Fibroblast of skin of right biceps (primary cell): ENCODE measurements at regions not wholly inside any gene's neighbourhood (a gene's known extent, or its start where the extent isn't known, plus 50 kb on each side); places are given as distances from the start of the nearest gene placed in this dataset.
"Not testable (repeated sequence)": the region's sequence is repeated elsewhere in the genome, so short reads cannot be mapped to it uniquely, and the experiment has no call there.

Experiments used
- DNase-seq: peaks from one replicate; pipeline ENCODE4 v3.0.0-alpha.2; 2013

GRCh38 chr2:239818086-239818485 lies 207.1 kb downstream of the NDUFA10 start:
- DNase-seq, result no peak

- DNase-seq, result not testable (repeated sequence)
These were observed 207.6 kb downstream of the NDUFA10 start for GRCh38 chr2:239817468-239818031.

- no peak for DNase-seq
These were observed 208.3 kb downstream of the NDUFA10 start for GRCh38 chr2:239816576-239817467.

- no peak for DNase-seq
These were observed 209.5 kb downstream of the NDUFA10 start for GRCh38 chr2:239815671-239816070.

GRCh38 chr2:239814861-239815601 lies 210.1 kb downstream of the NDUFA10 start:
- DNase-seq, result no peak

GRCh38 chr2:239814116-239814860 lies 210.9 kb downstream of the NDUFA10 start:
- DNase-seq, result no peak

- no peak for DNase-seq
These were observed 211.7 kb downstream of the NDUFA10 start for GRCh38 chr2:239813261-239814115.

- DNase-seq, result no peak
These were observed 213.2 kb downstream of the NDUFA10 start for GRCh38 chr2:239811806-239812560.

GRCh38 chr2:239811111-239811781 lies 213.9 kb downstream of the NDUFA10 start:
- no peak for DNase-seq

GRCh38 chr2:239809391-239809790 lies 215.8 kb downstream of the NDUFA10 start:
- DNase-seq, result no peak

- no peak for DNase-seq
These were observed 217.6 kb downstream of the NDUFA10 start for GRCh38 chr2:239807568-239807967.

- no peak for DNase-seq
These were observed 218.2 kb downstream of the NDUFA10 start for GRCh38 chr2:239806758-239807434.

GRCh38 chr2:239806276-239806675 lies 218.9 kb downstream of the NDUFA10 start:
- DNase-seq, result no peak

- no peak for DNase-seq
These were observed 219.7 kb downstream of the NDUFA10 start for GRCh38 chr2:239805414-239805813.

GRCh38 chr2:239805043-239805329 lies 220.2 kb downstream of the NDUFA10 start:
- DNase-seq, result no peak

GRCh38 chr2:239804161-239805042 lies 220.7 kb downstream of the NDUFA10 start:
- DNase-seq, result no peak

- no peak for DNase-seq
These were observed 221.4 kb downstream of the NDUFA10 start for GRCh38 chr2:239803766-239804115.

- no peak for DNase-seq
These were observed 221.9 kb downstream of the NDUFA10 start for GRCh38 chr2:239803102-239803765.

- no peak for DNase-seq
These were observed 222.9 kb downstream of the NDUFA10 start for GRCh38 chr2:239802185-239802649.
